ENCODE measurements at regions not wholly inside any gene's neighbourhood (a gene's known extent, or its start where the extent isn't known, plus 50 kb on each side); places are given as distances from the start of the nearest gene placed in this dataset.

DNA sequence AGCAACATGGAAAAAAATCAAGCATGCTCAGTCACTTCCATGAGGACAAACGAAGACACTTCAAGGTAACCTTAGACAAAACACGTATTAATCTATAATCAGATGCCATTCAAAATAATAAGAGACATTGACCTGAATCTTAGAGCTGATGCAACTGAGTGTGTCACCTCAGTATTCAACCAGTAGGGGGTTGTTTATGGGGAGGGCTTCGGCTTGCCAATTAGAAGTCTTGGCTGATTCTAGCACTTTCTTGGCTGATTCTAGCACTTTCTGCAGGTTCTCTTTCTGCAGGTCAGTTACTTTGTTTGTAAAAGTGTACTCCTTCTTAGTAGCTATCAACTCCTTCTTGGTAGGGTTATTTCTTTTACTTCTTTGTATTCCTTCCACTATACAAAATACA lies 317.6 kb downstream of the ENC1 start:
- CTCF ChIA-PET = interaction anchor here (0.6 kb wide), 2 partner anchors 282 to 501 kb away, joined by 3 read pairs; no protein-coding TSS in a partner anchor
- TF ChIP-seq ZNF473 (tag by site-specific recombination; IDR thresholded peaks at IDR 0.05) = no peak
- no peak for TF ChIP-seq ZNF510 (tag by site-specific recombination; IDR thresholded peaks at IDR 0.05; ENCODE audit: insufficient replicate concordance)
- TF ChIP-seq ZNF391 (tag by site-specific recombination; IDR thresholded peaks at IDR 0.05; ENCODE audit: borderline replicate concordance, low read depth) = no peak
- TF ChIP-seq ZNF202 (tag by site-specific recombination; IDR thresholded peaks at IDR 0.05; ENCODE audit: borderline replicate concordance) = no peak
- TF ChIP-seq ZNF48 (tag by site-specific recombination; IDR thresholded peaks at IDR 0.05) = no peak
- TF ChIP-seq, protein P1, sequence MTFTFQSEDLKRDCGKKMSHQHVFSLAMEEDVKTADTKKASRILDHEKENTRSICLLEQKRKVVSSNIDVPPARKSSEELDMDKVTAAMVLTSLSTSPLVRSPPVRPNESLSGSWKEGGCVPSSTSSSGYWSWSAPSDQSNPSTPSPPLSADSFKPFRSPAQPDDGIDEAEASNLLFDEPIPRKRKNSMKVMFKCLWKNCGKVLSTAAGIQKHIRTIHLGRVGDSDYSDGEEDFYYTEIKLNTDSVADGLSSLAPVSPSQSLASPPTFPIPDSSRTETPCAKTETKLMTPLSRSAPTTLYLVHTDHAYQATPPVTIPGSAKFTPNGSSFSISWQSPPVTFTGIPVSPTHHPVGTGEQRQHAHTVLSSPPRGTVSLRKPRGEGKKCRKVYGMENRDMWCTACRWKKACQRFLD (tag by site-specific recombination; IDR thresholded peaks at IDR 0.05) = no peak
- TF ChIP-seq, protein P2, sequence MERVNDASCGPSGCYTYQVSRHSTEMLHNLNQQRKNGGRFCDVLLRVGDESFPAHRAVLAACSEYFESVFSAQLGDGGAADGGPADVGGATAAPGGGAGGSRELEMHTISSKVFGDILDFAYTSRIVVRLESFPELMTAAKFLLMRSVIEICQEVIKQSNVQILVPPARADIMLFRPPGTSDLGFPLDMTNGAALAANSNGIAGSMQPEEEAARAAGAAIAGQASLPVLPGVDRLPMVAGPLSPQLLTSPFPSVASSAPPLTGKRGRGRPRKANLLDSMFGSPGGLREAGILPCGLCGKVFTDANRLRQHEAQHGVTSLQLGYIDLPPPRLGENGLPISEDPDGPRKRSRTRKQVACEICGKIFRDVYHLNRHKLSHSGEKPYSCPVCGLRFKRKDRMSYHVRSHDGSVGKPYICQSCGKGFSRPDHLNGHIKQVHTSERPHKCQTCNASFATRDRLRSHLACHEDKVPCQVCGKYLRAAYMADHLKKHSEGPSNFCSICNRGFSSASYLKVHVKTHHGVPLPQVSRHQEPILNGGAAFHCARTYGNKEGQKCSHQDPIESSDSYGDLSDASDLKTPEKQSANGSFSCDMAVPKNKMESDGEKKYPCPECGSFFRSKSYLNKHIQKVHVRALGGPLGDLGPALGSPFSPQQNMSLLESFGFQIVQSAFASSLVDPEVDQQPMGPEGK (tag by site-specific recombination; IDR thresholded peaks at IDR 0.05) = no peak
- TF ChIP-seq, protein P3, sequence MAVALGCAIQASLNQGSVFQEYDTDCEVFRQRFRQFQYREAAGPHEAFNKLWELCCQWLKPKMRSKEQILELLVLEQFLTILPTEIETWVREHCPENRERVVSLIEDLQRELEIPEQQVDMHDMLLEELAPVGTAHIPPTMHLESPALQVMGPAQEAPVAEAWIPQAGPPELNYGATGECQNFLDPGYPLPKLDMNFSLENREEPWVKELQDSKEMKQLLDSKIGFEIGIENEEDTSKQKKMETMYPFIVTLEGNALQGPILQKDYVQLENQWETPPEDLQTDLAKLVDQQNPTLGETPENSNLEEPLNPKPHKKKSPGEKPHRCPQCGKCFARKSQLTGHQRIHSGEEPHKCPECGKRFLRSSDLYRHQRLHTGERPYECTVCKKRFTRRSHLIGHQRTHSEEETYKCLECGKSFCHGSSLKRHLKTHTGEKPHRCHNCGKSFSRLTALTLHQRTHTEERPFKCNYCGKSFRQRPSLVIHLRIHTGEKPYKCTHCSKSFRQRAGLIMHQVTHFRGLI (tag by site-specific recombination; IDR thresholded peaks at IDR 0.05) = no peak
- no peak for TF ChIP-seq FEZF1 (tag by site-specific recombination; IDR thresholded peaks at IDR 0.05)
- TF ChIP-seq ZNF623 (tag by site-specific recombination; IDR thresholded peaks at IDR 0.05) = no peak
- TF ChIP-seq ZNF248 (tag by site-specific recombination; IDR thresholded peaks at IDR 0.05) = no peak
- no peak for TF ChIP-seq ZNF549 (tag by site-specific recombination; IDR thresholded peaks at IDR 0.05)

DNA sequence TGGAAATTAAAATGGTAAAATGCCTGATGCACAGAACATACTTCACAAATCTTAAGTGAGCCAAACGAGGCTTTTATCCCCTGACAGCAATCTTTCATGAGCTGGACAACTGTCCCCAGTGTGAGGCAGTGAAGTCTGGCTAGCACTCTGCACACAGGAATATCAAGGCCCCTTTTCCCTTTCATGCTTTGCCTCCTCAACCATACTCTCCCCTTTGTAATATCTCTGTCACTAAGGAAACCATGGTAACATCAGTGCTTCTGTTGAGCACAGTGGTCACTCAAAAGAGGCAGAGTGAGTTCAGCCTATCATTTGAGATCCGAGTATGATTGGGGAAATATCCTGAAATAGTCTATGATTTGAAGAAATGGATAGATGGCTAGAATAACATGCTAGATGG lies 318.3 kb downstream of the ENC1 start:
- POLR2A ChIA-PET = no interaction called here
- 0 out of 2 replicates have a peak overlapping the region, but pooled peaks have one; percentile 5 for H3K27ac ChIP-seq (ENCODE audit: extremely low read depth, low read depth, low read length)
- peaks cover 6% of the 10 kb centered on the region for H3K4me1 ChIP-seq (ENCODE audit: control insufficient read depth, insufficient read depth, low read length)
- H3K36me3 ChIP-seq (ENCODE audit: control insufficient read depth in 2 of 2, insufficient read depth in 1 of 2, low read length in 2 of 2) = no peaks in the 10 kb centered on the region
- H3K9me3 ChIP-seq (ENCODE audit: control insufficient read depth, insufficient read depth, low read depth, low read length) = no peaks in the 10 kb centered on the region
- no peak overlapping the region for H3K4me3 ChIP-seq (ENCODE audit: low read depth, low read length)
- CTCF ChIA-PET = no interaction called here
- TF ChIP-seq, protein P4, sequence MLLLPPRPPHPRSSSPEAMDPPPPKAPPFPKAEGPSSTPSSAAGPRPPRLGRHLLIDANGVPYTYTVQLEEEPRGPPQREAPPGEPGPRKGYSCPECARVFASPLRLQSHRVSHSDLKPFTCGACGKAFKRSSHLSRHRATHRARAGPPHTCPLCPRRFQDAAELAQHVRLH (tag by site-specific recombination; IDR thresholded peaks at IDR 0.05) = no peak
- TF ChIP-seq ZNF416 (tag by site-specific recombination; IDR thresholded peaks at IDR 0.05) (no peak), ZNF311 (tag by site-specific recombination; IDR thresholded peaks at IDR 0.05; ENCODE audit: borderline replicate concordance) (no peak), ZNF596 (tag by site-specific recombination; IDR thresholded peaks at IDR 0.05) (no peak), ZNF514 (tag by site-specific recombination; IDR thresholded peaks at IDR 0.05) (no peak), IKZF3 (tag by site-specific recombination; IDR thresholded peaks at IDR 0.05) (no peak), ZFP37 (tag by site-specific recombination; IDR thresholded peaks at IDR 0.05) (no peak), ZNF133 (tag by site-specific recombination; IDR thresholded peaks at IDR 0.05) (no peak), SALL2 (tag by site-specific recombination; IDR thresholded peaks at IDR 0.05; ENCODE audit: borderline replicate concordance) (no peak), ZFP41 (tag by site-specific recombination; IDR thresholded peaks at IDR 0.05; ENCODE audit: borderline replicate concordance) (no peak), ZNF544 (tag by site-specific recombination; IDR thresholded peaks at IDR 0.05) (no peak), FEZF1 (tag by site-specific recombination; IDR thresholded peaks at IDR 0.05) (no peak)

More for the DNA sequence above, 317.6 kb downstream of the ENC1 start:
- peaks cover 13% of the 10 kb centered on the region for H3K4me1 ChIP-seq (ENCODE audit: control insufficient read depth, insufficient read depth, low read length)
- H3K4me3 ChIP-seq (ENCODE audit: low read depth, low read length) = no peak overlapping the region
- no peaks in the 10 kb centered on the region for H3K36me3 ChIP-seq (ENCODE audit: control insufficient read depth in 2 of 2, insufficient read depth in 1 of 2, low read length in 2 of 2)
- POLR2A ChIA-PET = no interaction called here
- H3K27ac ChIP-seq (ENCODE audit: extremely low read depth, low read depth, low read length) = no peak overlapping the region
- H3K9me3 ChIP-seq (ENCODE audit: control insufficient read depth, insufficient read depth, low read depth, low read length) = no peaks in the 10 kb centered on the region

Data from HEK293 (cell line).